SK-N-SH (cell line): ENCODE measurements at regions not wholly inside any gene's neighbourhood (a gene's known extent, or its start where the extent isn't known, plus 50 kb on each side); places are given as distances from the start of the nearest gene placed in this dataset.

ENCODE experiments used
- CTCF ChIA-PET: fragments of 300-600, 350-600 bp; formaldehyde crosslinking; extraction: SDS; loops from one replicate; lab custom pipeline; 2021; lab: Yijun Ruan, JAX
- POLR2A ChIA-PET: fragments of 350-600 bp; sonication (Branson Sonifier 250); formaldehyde crosslinking; extraction: SDS; loops from one replicate; lab custom pipeline; 2020; ENCODE audit warnings: antibody characterized with exemption, inconsistent platforms; lab: Yijun Ruan, JAX
- DNase-seq: peaks from one replicate; pipeline ENCODE4 v3.0.0; 2012
- H2AFZ ChIP-seq: fragments of 200-600 bp; sonication (generic); 2 replicates; pipeline ENCODE4 v1.8.1; 2016; ENCODE audit warnings: antibody characterized with exemption, mild to moderate bottlenecking, low read depth
- H3F3A ChIP-seq: fragments of 200-600 bp; sonication (generic); replicated peaks from 2 replicates; pipeline ENCODE3; 2016; ENCODE audit warnings: antibody characterized with exemption, mild to moderate bottlenecking; ENCODE audit not compliant: insufficient read depth
- H3K27ac ChIP-seq, 2 experiments: fragments of 200-500 bp in 1 of 2; fragments of 200-600 bp in 1 of 2; sonication (Bioruptor generic) in 1 of 2; sonication (generic), shearing (Covaris generic) in 1 of 2; 2 replicates each; pipeline versions ENCODE4 v1.5.1 to v1.6.1; 2014 to 2016; ENCODE audit warnings: low read depth in 2 of 2, inconsistent platforms in 1 of 2, low read length in 1 of 2, mild to moderate bottlenecking in 1 of 2, mixed read lengths in 1 of 2
- H3K27me3 ChIP-seq: fragments of 200-600 bp; sonication (generic), shearing (Covaris generic); 2 replicates; pipeline ENCODE4 v1.6.1; 2016; ENCODE audit warnings: mixed run types; ENCODE audit not compliant: insufficient read depth
- H3K36me3 ChIP-seq, 2 experiments: fragments of 200-500 bp in 1 of 2; fragments of 200-600 bp in 1 of 2; sonication (Bioruptor generic) in 1 of 2; sonication (generic) in 1 of 2; replicated peaks in 1 of 2; 2 replicates each; pipeline versions ENCODE3 to v1.5.1; 2014 to 2016; ENCODE audit warnings: low read length in 1 of 2, mild to moderate bottlenecking in 1 of 2; ENCODE audit not compliant: insufficient read depth in 2 of 2, control insufficient read depth in 1 of 2
- H3K4me1 ChIP-seq, 2 experiments: fragments of 200-500 bp in 1 of 2; fragments of 200-600 bp in 1 of 2; sonication (Bioruptor generic) in 1 of 2; sonication (generic), shearing (Covaris generic) in 1 of 2; 2 replicates each; pipeline versions ENCODE4 v1.5.1 to v1.6.1; 2014 to 2016; ENCODE audit warnings: low read depth in 1 of 2, low read length in 1 of 2, mixed run types in 1 of 2; ENCODE audit not compliant: insufficient read depth in 2 of 2, control insufficient read depth in 1 of 2
- H3K4me2 ChIP-seq: fragments of 200-600 bp; sonication (generic), shearing (Covaris generic); 2 replicates; pipeline ENCODE4 v1.6.1; 2017; ENCODE audit warnings: mixed run types
- H3K4me3 ChIP-seq, 2 experiments: fragments of 200-500 bp in 1 of 2; fragments of 200-600 bp in 1 of 2; sonication (Bioruptor generic) in 1 of 2; sonication (generic), shearing (Covaris generic) in 1 of 2; 2 replicates each; pipeline versions ENCODE4 v1.5.1 to v1.8.1; 2014 to 2016; ENCODE audit warnings: low read depth in 2 of 2, inconsistent platforms in 1 of 2, low read length in 1 of 2, mild to moderate bottlenecking in 1 of 2, mixed read lengths in 1 of 2, moderate library complexity in 1 of 2
- H3K79me2 ChIP-seq: fragments of 200-600 bp; sonication (generic); 2 replicates; pipeline ENCODE4 v1.8.1; 2017; ENCODE audit warnings: mild to moderate bottlenecking; ENCODE audit not compliant: insufficient read depth
- H3K9ac ChIP-seq: fragments of 200-600 bp; sonication (generic); 2 replicates; pipeline ENCODE4 v1.6.1; 2017; ENCODE audit warnings: mixed run types
- H3K9me2 ChIP-seq: fragments of 200-600 bp; sonication (generic); 2 replicates; pipeline ENCODE4 v1.6.1; 2017; ENCODE audit warnings: mixed run types
- H3K9me3 ChIP-seq: fragments of 200-600 bp; sonication (generic); 2 replicates; pipeline ENCODE4 v1.6.1; 2017; ENCODE audit warnings: mixed run types, mild to moderate bottlenecking, moderate library complexity
- H4K20me1 ChIP-seq: fragments of 200-600 bp; sonication (generic); 2 replicates; pipeline ENCODE4 v1.6.1; 2017; ENCODE audit warnings: mild to moderate bottlenecking, mixed run types; ENCODE audit not compliant: insufficient read depth
- CTCF ChIP-seq: fragments of 200-600 bp; sonication (generic); IDR thresholded peaks from 2 replicates; pipeline ENCODE4 v1.6.1; 2017; ENCODE audit warnings: antibody characterized with exemption, mild to moderate bottlenecking, moderate library complexity
- ELF1 ChIP-seq: IDR thresholded peaks from 2 replicates; pipeline ENCODE4 v1.4.0; 2012
- FOSL2 ChIP-seq: IDR thresholded peaks from 2 replicates; pipeline ENCODE4 v1.4.0; 2012; ENCODE audit warnings: low read depth, mild to moderate bottlenecking, moderate library complexity, borderline replicate concordance
- FOXJ3 ChIP-seq: sonication (generic); formaldehyde crosslinking; IDR thresholded peaks from 2 replicates; pipeline ENCODE4 v1.5.1; 2020; ENCODE audit warnings: mild to moderate bottlenecking, missing genetic modification reagents
- GATA2 ChIP-seq: sonication (generic); formaldehyde crosslinking; IDR thresholded peaks from 2 replicates; pipeline ENCODE4 v1.5.0; 2020; ENCODE audit warnings: mild to moderate bottlenecking, missing genetic modification reagents
- MEF2A ChIP-seq: IDR thresholded peaks from 2 replicates; pipeline ENCODE4 v1.4.0; 2012; ENCODE audit warnings: low read depth, borderline replicate concordance
- NFIC ChIP-seq: IDR thresholded peaks from 2 replicates; pipeline ENCODE4 v1.4.0; 2012; ENCODE audit warnings: borderline replicate concordance
- RCOR1 ChIP-seq: fragments of 150-350 bp; IDR thresholded peaks from 2 replicates; pipeline ENCODE4 v1.6.1; 2017; ENCODE audit warnings: antibody characterized with exemption, low read length
- TCF12 ChIP-seq: IDR thresholded peaks from 2 replicates; pipeline ENCODE4 v1.4.0; 2012
- TEAD4 ChIP-seq: IDR thresholded peaks from 2 replicates; pipeline ENCODE4 v1.4.0; 2012; ENCODE audit warnings: mild to moderate bottlenecking, borderline replicate concordance; ENCODE audit not compliant: insufficient read depth
- YY1 ChIP-seq: IDR thresholded peaks from 2 replicates; pipeline ENCODE4 v1.4.0; 2012; ENCODE audit warnings: low read depth, mild to moderate bottlenecking
- WGBS: methylation state at CpG from one replicate; pipeline ENCODE4 v1.1.6; 2017; ENCODE audit warnings: low lambda C conversion rate; 5-methylcytosine and 5-hydroxymethylcytosine counted together
- TF ChIP-seq, protein P1 (sequence below): IDR thresholded peaks from 2 replicates; pipeline ENCODE4 v1.4.0; 2012; ENCODE audit warnings: low read depth, borderline replicate concordance
- TF ChIP-seq, protein P2 (sequence below): IDR thresholded peaks from 2 replicates; pipeline ENCODE4; 2012
- TF ChIP-seq, protein P3 (sequence below): IDR thresholded peaks from 2 replicates; pipeline ENCODE4 v1.4.0; 2012; ENCODE audit warnings: low read depth, borderline replicate concordance
- TF ChIP-seq, protein P4 (sequence below): fragments of 150-350 bp; IDR thresholded peaks from 2 replicates; pipeline ENCODE4 v1.6.1; 2016; ENCODE audit warnings: mild to moderate bottlenecking, low read depth, low read length

GRCh38 chr4:138645289-138645688 lies 370.3 kb upstream of the NOCT start:
- WGBS: 66% methylated on average over 4 of the region's 4 CpGs
- CTCF ChIA-PET: no interaction called here

DNA sequence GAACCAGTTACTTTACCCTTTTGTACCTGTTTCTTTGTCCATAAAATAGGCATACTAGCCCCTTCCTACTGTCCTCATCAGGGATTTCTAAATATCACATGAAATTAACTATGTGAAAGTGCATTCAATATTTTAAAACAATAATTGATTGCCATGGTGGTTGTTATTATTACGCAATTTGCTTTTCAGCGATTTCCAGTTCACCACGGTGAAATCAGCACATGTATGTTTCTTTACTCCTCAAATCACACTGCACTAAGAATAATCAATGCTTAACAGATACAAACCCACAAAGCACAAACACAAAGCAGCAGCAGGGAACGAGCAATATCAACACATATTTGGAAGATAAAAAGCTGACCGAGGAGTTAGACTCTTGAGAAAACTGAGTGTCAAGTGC lies 371.3 kb upstream of the NOCT start:
- Histone ChIP-seq H2AFZ (no peak overlapping the region), H3K27ac (no peak overlapping the region), H3K4me2 (no peak overlapping the region), H3F3A (peaks cover 5% of the 10 kb centered on the region), H3K79me2 (no peaks in the 10 kb centered on the region), H3K4me3 (no peak overlapping the region), H3K4me1 (peaks cover 0 to 3% of the 10 kb centered on the region in 2 experiments; a peak in 2 of 4 replicates), H4K20me1 (no peaks in the 10 kb centered on the region), H3K27me3 (no peaks in the 10 kb centered on the region), H3K9me2 (no peaks in the 10 kb centered on the region), H3K36me3 (no peaks in the 10 kb centered on the region), H3K9ac (no peak overlapping the region), H3K9me3 (no peaks in the 10 kb centered on the region)
- TF ChIP-seq RCOR1 (no peak), CTCF (no peak), FOXJ3 (CRISPR knock-in tag) (no peak), ELF1 (no peak), MEF2A (no peak), TEAD4 (no peak), GATA2 (no peak), NFIC (no peak), TCF12 (no peak)
- TF ChIP-seq, protein P1, sequence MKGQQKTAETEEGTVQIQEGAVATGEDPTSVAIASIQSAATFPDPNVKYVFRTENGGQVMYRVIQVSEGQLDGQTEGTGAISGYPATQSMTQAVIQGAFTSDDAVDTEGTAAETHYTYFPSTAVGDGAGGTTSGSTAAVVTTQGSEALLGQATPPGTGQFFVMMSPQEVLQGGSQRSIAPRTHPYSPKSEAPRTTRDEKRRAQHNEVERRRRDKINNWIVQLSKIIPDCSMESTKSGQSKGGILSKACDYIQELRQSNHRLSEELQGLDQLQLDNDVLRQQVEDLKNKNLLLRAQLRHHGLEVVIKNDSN: no peak
- TF ChIP-seq, protein P2, sequence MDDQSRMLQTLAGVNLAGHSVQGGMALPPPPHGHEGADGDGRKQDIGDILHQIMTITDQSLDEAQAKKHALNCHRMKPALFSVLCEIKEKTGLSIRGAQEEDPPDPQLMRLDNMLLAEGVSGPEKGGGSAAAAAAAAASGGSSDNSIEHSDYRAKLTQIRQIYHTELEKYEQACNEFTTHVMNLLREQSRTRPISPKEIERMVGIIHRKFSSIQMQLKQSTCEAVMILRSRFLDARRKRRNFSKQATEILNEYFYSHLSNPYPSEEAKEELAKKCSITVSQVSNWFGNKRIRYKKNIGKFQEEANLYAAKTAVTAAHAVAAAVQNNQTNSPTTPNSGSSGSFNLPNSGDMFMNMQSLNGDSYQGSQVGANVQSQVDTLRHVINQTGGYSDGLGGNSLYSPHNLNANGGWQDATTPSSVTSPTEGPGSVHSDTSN: no peak
- TF ChIP-seq, protein P3, sequence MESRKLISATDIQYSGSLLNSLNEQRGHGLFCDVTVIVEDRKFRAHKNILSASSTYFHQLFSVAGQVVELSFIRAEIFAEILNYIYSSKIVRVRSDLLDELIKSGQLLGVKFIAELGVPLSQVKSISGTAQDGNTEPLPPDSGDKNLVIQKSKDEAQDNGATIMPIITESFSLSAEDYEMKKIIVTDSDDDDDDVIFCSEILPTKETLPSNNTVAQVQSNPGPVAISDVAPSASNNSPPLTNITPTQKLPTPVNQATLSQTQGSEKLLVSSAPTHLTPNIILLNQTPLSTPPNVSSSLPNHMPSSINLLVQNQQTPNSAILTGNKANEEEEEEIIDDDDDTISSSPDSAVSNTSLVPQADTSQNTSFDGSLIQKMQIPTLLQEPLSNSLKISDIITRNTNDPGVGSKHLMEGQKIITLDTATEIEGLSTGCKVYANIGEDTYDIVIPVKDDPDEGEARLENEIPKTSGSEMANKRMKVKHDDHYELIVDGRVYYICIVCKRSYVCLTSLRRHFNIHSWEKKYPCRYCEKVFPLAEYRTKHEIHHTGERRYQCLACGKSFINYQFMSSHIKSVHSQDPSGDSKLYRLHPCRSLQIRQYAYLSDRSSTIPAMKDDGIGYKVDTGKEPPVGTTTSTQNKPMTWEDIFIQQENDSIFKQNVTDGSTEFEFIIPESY: no peak
- TF ChIP-seq, protein P4, sequence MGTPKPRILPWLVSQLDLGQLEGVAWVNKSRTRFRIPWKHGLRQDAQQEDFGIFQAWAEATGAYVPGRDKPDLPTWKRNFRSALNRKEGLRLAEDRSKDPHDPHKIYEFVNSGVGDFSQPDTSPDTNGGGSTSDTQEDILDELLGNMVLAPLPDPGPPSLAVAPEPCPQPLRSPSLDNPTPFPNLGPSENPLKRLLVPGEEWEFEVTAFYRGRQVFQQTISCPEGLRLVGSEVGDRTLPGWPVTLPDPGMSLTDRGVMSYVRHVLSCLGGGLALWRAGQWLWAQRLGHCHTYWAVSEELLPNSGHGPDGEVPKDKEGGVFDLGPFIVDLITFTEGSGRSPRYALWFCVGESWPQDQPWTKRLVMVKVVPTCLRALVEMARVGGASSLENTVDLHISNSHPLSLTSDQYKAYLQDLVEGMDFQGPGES: no peak
- CTCF ChIA-PET: interaction anchor here (1.5 kb wide), 1 partner anchor 37 kb away, joined by 5 read pairs; no protein-coding TSS in a partner anchor
- no peak for DNase-seq
- 91% methylated on average over 5 of the region's 5 CpGs for WGBS
- POLR2A ChIA-PET: no interaction called here

More at GRCh38 chr4:138645289-138645688, 370.3 kb upstream of the NOCT start:
- H3K36me3 ChIP-seq: no peaks in the 10 kb centered on the region
- no peaks in the 10 kb centered on the region for H3F3A ChIP-seq
- H3K27ac ChIP-seq: no peak overlapping the region
- H3K9me3 ChIP-seq: no peaks in the 10 kb centered on the region
- POLR2A ChIA-PET: no interaction called here
- no peaks in the 10 kb centered on the region for H4K20me1 ChIP-seq
- H3K79me2 ChIP-seq: no peaks in the 10 kb centered on the region
- no peaks in the 10 kb centered on the region for H3K9me2 ChIP-seq
- no peak overlapping the region for H3K4me2 ChIP-seq
- no peak overlapping the region for H3K4me3 ChIP-seq
- TF ChIP-seq FOSL2: no peak
- TF ChIP-seq YY1: no peak
- no peak for DNase-seq
- H2AFZ ChIP-seq: no peak overlapping the region
- H3K27me3 ChIP-seq: no peaks in the 10 kb centered on the region
- no peak overlapping the region for H3K9ac ChIP-seq
- H3K4me1 ChIP-seq: no peaks in the 10 kb centered on the region; a peak in 1 of 4 replicates
